ENCODE measurements at regions not wholly inside any gene's neighbourhood (a gene's known extent, or its start where the extent isn't known, plus 50 kb on each side); places are given as distances from the start of the nearest gene placed in this dataset.

GRCh38 chr5:156008844-156009243 is 318.1 kb upstream of the SGCD start:
- H3K9ac ChIP-seq (ENCODE audit: low read depth, low read length): no peak overlapping the region
- no peaks in the 10 kb centered on the region for H3K9me3 ChIP-seq (replicated peaks; ENCODE audit: low read length)
- H3K4me3 ChIP-seq (ENCODE audit: low read length): no peak overlapping the region
- H3K4me2 ChIP-seq (ENCODE audit: low read length): no peak overlapping the region
- H3K27me3 ChIP-seq (ENCODE audit: control insufficient read depth, insufficient read depth, low read length): no peaks in the 10 kb centered on the region
- no peaks in the 10 kb centered on the region for H3K36me3 ChIP-seq (ENCODE audit: insufficient read depth, low read length)
- H3K4me1 ChIP-seq (ENCODE audit: control insufficient read depth, insufficient read depth, low read length): no peaks in the 10 kb centered on the region

- Histone ChIP-seq H3K4me2 (ENCODE audit: low read length) (no peak overlapping the region), H3K4me1 (ENCODE audit: control insufficient read depth, insufficient read depth, low read length) (no peaks in the 10 kb centered on the region), H3K36me3 (ENCODE audit: insufficient read depth, low read length) (no peaks in the 10 kb centered on the region), H3K4me3 (ENCODE audit: low read length) (no peak overlapping the region), H3K27me3 (ENCODE audit: control insufficient read depth, insufficient read depth, low read length) (no peaks in the 10 kb centered on the region), H3K9me3 (replicated peaks; ENCODE audit: low read length) (no peaks in the 10 kb centered on the region), H3K9ac (ENCODE audit: low read depth, low read length) (no peak overlapping the region)
These were observed 317.4 kb upstream of the SGCD start for GRCh38 chr5:156009583-156009982.

GRCh38 chr5:156015137-156015536 is 311.8 kb upstream of the SGCD start:
- no peaks in the 10 kb centered on the region for H3K9me3 ChIP-seq (replicated peaks; ENCODE audit: low read length)
- no peak overlapping the region for H3K9ac ChIP-seq (ENCODE audit: low read depth, low read length)
- no peak overlapping the region for H3K4me2 ChIP-seq (ENCODE audit: low read length)
- H3K4me1 ChIP-seq (ENCODE audit: control insufficient read depth, insufficient read depth, low read length): no peaks in the 10 kb centered on the region
- H3K27me3 ChIP-seq (ENCODE audit: control insufficient read depth, insufficient read depth, low read length): no peaks in the 10 kb centered on the region
- H3K36me3 ChIP-seq (ENCODE audit: insufficient read depth, low read length): no peaks in the 10 kb centered on the region
- no peak overlapping the region for H3K4me3 ChIP-seq (ENCODE audit: low read length)

GRCh38 chr5:156019130-156019529 is 307.8 kb upstream of the SGCD start:
- no peaks in the 10 kb centered on the region for H3K9me3 ChIP-seq (replicated peaks; ENCODE audit: low read length)
- no peaks in the 10 kb centered on the region for H3K4me1 ChIP-seq (ENCODE audit: control insufficient read depth, insufficient read depth, low read length)
- H3K9ac ChIP-seq (ENCODE audit: low read depth, low read length): no peak overlapping the region
- H3K4me3 ChIP-seq (ENCODE audit: low read length): no peak overlapping the region
- H3K27me3 ChIP-seq (ENCODE audit: control insufficient read depth, insufficient read depth, low read length): no peaks in the 10 kb centered on the region
- no peak overlapping the region for H3K4me2 ChIP-seq (ENCODE audit: low read length)
- H3K36me3 ChIP-seq (ENCODE audit: insufficient read depth, low read length): no peaks in the 10 kb centered on the region

GRCh38 chr5:156019571-156020180 is 307.3 kb upstream of the SGCD start:
- H3K9me3 ChIP-seq (replicated peaks; ENCODE audit: low read length): no peaks in the 10 kb centered on the region
- H3K9ac ChIP-seq (ENCODE audit: low read depth, low read length): no peak overlapping the region
- no peaks in the 10 kb centered on the region for H3K4me1 ChIP-seq (ENCODE audit: control insufficient read depth, insufficient read depth, low read length)
- H3K27me3 ChIP-seq (ENCODE audit: control insufficient read depth, insufficient read depth, low read length): no peaks in the 10 kb centered on the region
- no peak overlapping the region for H3K4me2 ChIP-seq (ENCODE audit: low read length)
- no peak overlapping the region for H3K4me3 ChIP-seq (ENCODE audit: low read length)
- no peaks in the 10 kb centered on the region for H3K36me3 ChIP-seq (ENCODE audit: insufficient read depth, low read length)

- Histone ChIP-seq H3K36me3 (ENCODE audit: insufficient read depth, low read length) (no peaks in the 10 kb centered on the region), H3K9ac (ENCODE audit: low read depth, low read length) (no peak overlapping the region), H3K9me3 (replicated peaks; ENCODE audit: low read length) (no peaks in the 10 kb centered on the region), H3K4me2 (ENCODE audit: low read length) (no peak overlapping the region), H3K27me3 (ENCODE audit: control insufficient read depth, insufficient read depth, low read length) (no peaks in the 10 kb centered on the region), H3K4me3 (ENCODE audit: low read length) (no peak overlapping the region), H3K4me1 (ENCODE audit: control insufficient read depth, insufficient read depth, low read length) (no peaks in the 10 kb centered on the region)
These were observed 306.3 kb upstream of the SGCD start for GRCh38 chr5:156020647-156021046.

- no peaks in the 10 kb centered on the region for H3K36me3 ChIP-seq (ENCODE audit: insufficient read depth, low read length)
- no peak overlapping the region for H3K4me2 ChIP-seq (ENCODE audit: low read length)
- H3K27me3 ChIP-seq (ENCODE audit: control insufficient read depth, insufficient read depth, low read length): no peaks in the 10 kb centered on the region
- no peaks in the 10 kb centered on the region for H3K4me1 ChIP-seq (ENCODE audit: control insufficient read depth, insufficient read depth, low read length)
- H3K9me3 ChIP-seq (replicated peaks; ENCODE audit: low read length): no peaks in the 10 kb centered on the region
- no peak overlapping the region for H3K9ac ChIP-seq (ENCODE audit: low read depth, low read length)
- H3K4me3 ChIP-seq (ENCODE audit: low read length): no peak overlapping the region
These were observed 305.1 kb upstream of the SGCD start for GRCh38 chr5:156021866-156022265.

GRCh38 chr5:156025656-156026055 is 301.3 kb upstream of the SGCD start:
- no peak overlapping the region for H3K4me2 ChIP-seq (ENCODE audit: low read length)
- no peaks in the 10 kb centered on the region for H3K36me3 ChIP-seq (ENCODE audit: insufficient read depth, low read length)
- no peaks in the 10 kb centered on the region for H3K27me3 ChIP-seq (ENCODE audit: control insufficient read depth, insufficient read depth, low read length)
- H3K4me1 ChIP-seq (ENCODE audit: control insufficient read depth, insufficient read depth, low read length): no peaks in the 10 kb centered on the region
- H3K9me3 ChIP-seq (replicated peaks; ENCODE audit: low read length): no peaks in the 10 kb centered on the region
- H3K4me3 ChIP-seq (ENCODE audit: low read length): no peak overlapping the region
- no peak overlapping the region for H3K9ac ChIP-seq (ENCODE audit: low read depth, low read length)

GRCh38 chr5:156031181-156031580 is 295.8 kb upstream of the SGCD start:
- no peaks in the 10 kb centered on the region for H3K9me3 ChIP-seq (replicated peaks; ENCODE audit: low read length)
- no peaks in the 10 kb centered on the region for H3K27me3 ChIP-seq (ENCODE audit: control insufficient read depth, insufficient read depth, low read length)
- no peak overlapping the region for H3K4me3 ChIP-seq (ENCODE audit: low read length)
- no peak overlapping the region for H3K4me2 ChIP-seq (ENCODE audit: low read length)
- H3K4me1 ChIP-seq (ENCODE audit: control insufficient read depth, insufficient read depth, low read length): peaks cover under 1% of the 10 kb centered on the region
- H3K36me3 ChIP-seq (ENCODE audit: insufficient read depth, low read length): no peaks in the 10 kb centered on the region
- no peak overlapping the region for H3K9ac ChIP-seq (ENCODE audit: low read depth, low read length)

GRCh38 chr5:156036640-156037039 is 290.3 kb upstream of the SGCD start:
- no peaks in the 10 kb centered on the region for H3K36me3 ChIP-seq (ENCODE audit: insufficient read depth, low read length)
- no peak overlapping the region for H3K9ac ChIP-seq (ENCODE audit: low read depth, low read length)
- H3K4me3 ChIP-seq (ENCODE audit: low read length): no peak overlapping the region
- H3K4me1 ChIP-seq (ENCODE audit: control insufficient read depth, insufficient read depth, low read length): peaks cover 5% of the 10 kb centered on the region
- no peaks in the 10 kb centered on the region for H3K9me3 ChIP-seq (replicated peaks; ENCODE audit: low read length)
- H3K4me2 ChIP-seq (ENCODE audit: low read length): no peak overlapping the region
- H3K27me3 ChIP-seq (ENCODE audit: control insufficient read depth, insufficient read depth, low read length): no peaks in the 10 kb centered on the region

GRCh38 chr5:156037151-156037909 is 289.6 kb upstream of the SGCD start:
- Histone ChIP-seq H3K9me3 (replicated peaks; ENCODE audit: low read length) (no peaks in the 10 kb centered on the region), H3K36me3 (ENCODE audit: insufficient read depth, low read length) (no peaks in the 10 kb centered on the region), H3K4me1 (ENCODE audit: control insufficient read depth, insufficient read depth, low read length) (peaks cover 5% of the 10 kb centered on the region), H3K4me2 (ENCODE audit: low read length) (no peak overlapping the region), H3K4me3 (ENCODE audit: low read length) (no peak overlapping the region), H3K9ac (ENCODE audit: low read depth, low read length) (no peak overlapping the region), H3K27me3 (ENCODE audit: control insufficient read depth, insufficient read depth, low read length) (no peaks in the 10 kb centered on the region)

- H3K4me3 ChIP-seq (ENCODE audit: low read length): no peak overlapping the region
- no peaks in the 10 kb centered on the region for H3K27me3 ChIP-seq (ENCODE audit: control insufficient read depth, insufficient read depth, low read length)
- H3K4me1 ChIP-seq (ENCODE audit: control insufficient read depth, insufficient read depth, low read length): no peaks in the 10 kb centered on the region
- H3K4me2 ChIP-seq (ENCODE audit: low read length): no peak overlapping the region
- no peak overlapping the region for H3K9ac ChIP-seq (ENCODE audit: low read depth, low read length)
- no peaks in the 10 kb centered on the region for H3K9me3 ChIP-seq (replicated peaks; ENCODE audit: low read length)
- no peaks in the 10 kb centered on the region for H3K36me3 ChIP-seq (ENCODE audit: insufficient read depth, low read length)
These were observed 284.2 kb upstream of the SGCD start for GRCh38 chr5:156042726-156043125.

Data from skeletal muscle satellite cell (primary cell).